ENCODE measurements at regions not wholly inside any gene's neighbourhood (a gene's known extent, or its start where the extent isn't known, plus 50 kb on each side); places are given as distances from the start of the nearest gene placed in this dataset.

- TF ChIP-seq CTCF (IDR thresholded peaks at IDR 0.05) (no peak), POLR2A (IDR thresholded peaks at IDR 0.05) (no peak), EP300 (IDR thresholded peaks at IDR 0.05) (no peak)
Measured at GRCh38 chr3:168894214-168894613, 769.3 kb downstream of the MECOM start.

All from ovary (tissue), 3 donors.